ENCODE measurements at regions not wholly inside any gene's neighbourhood (a gene's known extent, or its start where the extent isn't known, plus 50 kb on each side); places are given as distances from the start of the nearest gene placed in this dataset.

- no peak overlapping the region for H3K27ac ChIP-seq (ENCODE audit: low read length)
- no peaks in the 10 kb centered on the region for H3K79me2 ChIP-seq (ENCODE audit: insufficient read depth, low read length)
- DNase-seq (no peak), ATAC-seq (ENCODE audit: insufficient read depth, low read depth) (no peak)
- no peaks in the 10 kb centered on the region for H3K27me3 ChIP-seq (ENCODE audit: insufficient read depth, low read length, poor library complexity)
- H3K4me3 ChIP-seq (ENCODE audit: low read depth in 1 of 2, low read length in 2 of 2), result no peak overlapping the region
- no peak overlapping the region for H3K4me2 ChIP-seq (ENCODE audit: insufficient read depth, low read length)
- H3K9me3 ChIP-seq (ENCODE audit: insufficient read depth, low read length, severe bottlenecking), result no peaks in the 10 kb centered on the region
- no peaks in the 10 kb centered on the region for H3K4me1 ChIP-seq (ENCODE audit: insufficient read depth, low read length)
- no peaks in the 10 kb centered on the region for H3K36me3 ChIP-seq (ENCODE audit: insufficient read depth, low read length)
- no peak overlapping the region for H2AFZ ChIP-seq (ENCODE audit: low read depth, low read length)
- TF ChIP-seq CTCF (IDR thresholded peaks at IDR 0.05; ENCODE audit: borderline replicate concordance, extremely low read depth, low read length, poor library complexity, severe bottlenecking) (no peak), EZH2 (IDR thresholded peaks at IDR 0.05; ENCODE audit: borderline replicate concordance, low read depth, low read length, severe bottlenecking) (no peak)
- no peak overlapping the region for H3K9ac ChIP-seq (ENCODE audit: low read depth, low read length)
- no peaks in the 10 kb centered on the region for H4K20me1 ChIP-seq (ENCODE audit: insufficient read depth, low read length)
Observed at GRCh38 chr21:24470852-24471251, 1136.4 kb downstream of the MRPL39 start.

GRCh38 chr21:24456358-24456757 is 1150.9 kb downstream of the MRPL39 start:
- Histone ChIP-seq H3K36me3 (ENCODE audit: insufficient read depth, low read length) (no peaks in the 10 kb centered on the region), H3K9me3 (ENCODE audit: insufficient read depth, low read length, severe bottlenecking) (no peaks in the 10 kb centered on the region), H3K79me2 (ENCODE audit: insufficient read depth, low read length) (no peaks in the 10 kb centered on the region), H2AFZ (ENCODE audit: low read depth, low read length) (no peak overlapping the region), H3K4me3 (ENCODE audit: low read depth in 1 of 2, low read length in 2 of 2) (no peak overlapping the region), H4K20me1 (ENCODE audit: insufficient read depth, low read length) (no peaks in the 10 kb centered on the region), H3K4me1 (ENCODE audit: insufficient read depth, low read length) (no peaks in the 10 kb centered on the region), H3K9ac (ENCODE audit: low read depth, low read length) (no peak overlapping the region), H3K27me3 (ENCODE audit: insufficient read depth, low read length, poor library complexity) (no peaks in the 10 kb centered on the region), H3K27ac (ENCODE audit: low read length) (no peak overlapping the region), H3K4me2 (ENCODE audit: insufficient read depth, low read length) (no peak overlapping the region)
- TF ChIP-seq EZH2 (IDR thresholded peaks at IDR 0.05; ENCODE audit: borderline replicate concordance, low read depth, low read length, severe bottlenecking) (no peak), CTCF (IDR thresholded peaks at IDR 0.05; ENCODE audit: borderline replicate concordance, extremely low read depth, low read length, poor library complexity, severe bottlenecking) (no peak)
- no peak for DNase-seq
- ATAC-seq (ENCODE audit: insufficient read depth, low read depth), result no peak

GRCh38 chr21:24450119-24450518 is 1157.2 kb downstream of the MRPL39 start:
- H4K20me1 ChIP-seq (ENCODE audit: insufficient read depth, low read length), result no peaks in the 10 kb centered on the region
- H3K79me2 ChIP-seq (ENCODE audit: insufficient read depth, low read length), result no peaks in the 10 kb centered on the region
- H3K4me2 ChIP-seq (ENCODE audit: insufficient read depth, low read length), result no peak overlapping the region
- no peaks in the 10 kb centered on the region for H3K9me3 ChIP-seq (ENCODE audit: insufficient read depth, low read length, severe bottlenecking)
- H3K27ac ChIP-seq (ENCODE audit: low read length), result no peak overlapping the region
- TF ChIP-seq EZH2 (IDR thresholded peaks at IDR 0.05; ENCODE audit: borderline replicate concordance, low read depth, low read length, severe bottlenecking), result no peak
- no peak for TF ChIP-seq CTCF (IDR thresholded peaks at IDR 0.05; ENCODE audit: borderline replicate concordance, extremely low read depth, low read length, poor library complexity, severe bottlenecking)
- no peaks in the 10 kb centered on the region for H3K4me1 ChIP-seq (ENCODE audit: insufficient read depth, low read length)
- no peaks in the 10 kb centered on the region for H3K27me3 ChIP-seq (ENCODE audit: insufficient read depth, low read length, poor library complexity)
- no peak overlapping the region for H3K9ac ChIP-seq (ENCODE audit: low read depth, low read length)
- DNase-seq, result no peak
- H3K4me3 ChIP-seq (ENCODE audit: low read depth in 1 of 2, low read length in 2 of 2), result no peak overlapping the region
- ATAC-seq (ENCODE audit: insufficient read depth, low read depth), result no peak
- no peak overlapping the region for H2AFZ ChIP-seq (ENCODE audit: low read depth, low read length)
- no peaks in the 10 kb centered on the region for H3K36me3 ChIP-seq (ENCODE audit: insufficient read depth, low read length)

- no peak overlapping the region for H2AFZ ChIP-seq (ENCODE audit: low read depth, low read length)
- TF ChIP-seq EZH2 (IDR thresholded peaks at IDR 0.05; ENCODE audit: borderline replicate concordance, low read depth, low read length, severe bottlenecking) (no peak), CTCF (IDR thresholded peaks at IDR 0.05; ENCODE audit: borderline replicate concordance, extremely low read depth, low read length, poor library complexity, severe bottlenecking) (no peak)
- no peak overlapping the region for H3K4me2 ChIP-seq (ENCODE audit: insufficient read depth, low read length)
- H3K36me3 ChIP-seq (ENCODE audit: insufficient read depth, low read length), result no peaks in the 10 kb centered on the region
- H3K27ac ChIP-seq (ENCODE audit: low read length), result no peak overlapping the region
- DNase-seq (no peak), ATAC-seq (ENCODE audit: insufficient read depth, low read depth) (no peak)
- no peak overlapping the region for H3K9ac ChIP-seq (ENCODE audit: low read depth, low read length)
- H3K79me2 ChIP-seq (ENCODE audit: insufficient read depth, low read length), result no peaks in the 10 kb centered on the region
- no peaks in the 10 kb centered on the region for H3K4me1 ChIP-seq (ENCODE audit: insufficient read depth, low read length)
- H4K20me1 ChIP-seq (ENCODE audit: insufficient read depth, low read length), result no peaks in the 10 kb centered on the region
- H3K9me3 ChIP-seq (ENCODE audit: insufficient read depth, low read length, severe bottlenecking), result no peaks in the 10 kb centered on the region
- H3K27me3 ChIP-seq (ENCODE audit: insufficient read depth, low read length, poor library complexity), result no peaks in the 10 kb centered on the region
- H3K4me3 ChIP-seq (ENCODE audit: low read depth in 1 of 2, low read length in 2 of 2), result no peak overlapping the region
Observed at GRCh38 chr21:24445517-24445916, 1161.8 kb downstream of the MRPL39 start.

Measured in DND-41 (cell line).